KMS-11 (cell line): ENCODE measurements at regions not wholly inside any gene's neighbourhood (a gene's known extent, or its start where the extent isn't known, plus 50 kb on each side); places are given as distances from the start of the nearest gene placed in this dataset.

Experiments
- H2AFZ ChIP-seq: fragments of 200-600 bp; sonication (generic); 2 replicates; pipeline ENCODE4 v1.6.1; 2016; ENCODE audit warnings: antibody characterized with exemption, mixed run types, low read depth
- H3K27ac ChIP-seq: fragments of 200-600 bp; sonication (generic); 2 replicates; pipeline ENCODE4 v1.6.1; 2016; ENCODE audit warnings: mild to moderate bottlenecking, mixed run types
- H3K27me3 ChIP-seq: fragments of 200-600 bp; sonication (generic); 2 replicates; pipeline ENCODE4 v1.6.1; 2017; ENCODE audit warnings: mild to moderate bottlenecking, low read depth, mixed run types, moderate library complexity; ENCODE audit not compliant: insufficient read depth
- H3K36me3 ChIP-seq: fragments of 200-600 bp; sonication (generic); 2 replicates; pipeline ENCODE4 v1.6.1; 2017; ENCODE audit warnings: mild to moderate bottlenecking, mixed run types; ENCODE audit not compliant: insufficient read depth
- H3K4me1 ChIP-seq: fragments of 200-600 bp; sonication (generic); 2 replicates; pipeline ENCODE4 v1.6.1; 2016; ENCODE audit warnings: mild to moderate bottlenecking, low read depth, mixed run types; ENCODE audit not compliant: poor library complexity, severe bottlenecking
- H3K4me2 ChIP-seq: fragments of 200-600 bp; sonication (generic); 2 replicates; pipeline ENCODE4 v1.7.0; 2016; ENCODE audit warnings: mild to moderate bottlenecking, mixed run types
- H3K4me3 ChIP-seq: fragments of 200-600 bp; sonication (generic); IDR thresholded peaks from 2 replicates; pipeline ENCODE4 v1.6.1; 2017; ENCODE audit warnings: low read depth, low read length, mixed read lengths; ENCODE audit not compliant: insufficient read depth
- H3K79me2 ChIP-seq: fragments of 200-600 bp; sonication (generic); 2 replicates; pipeline ENCODE4 v1.6.1; 2016; ENCODE audit warnings: low read depth, mixed run types; ENCODE audit not compliant: insufficient read depth
- H3K9ac ChIP-seq: fragments of 200-600 bp; sonication (generic); 2 replicates; pipeline ENCODE4 v1.6.1; 2016; ENCODE audit warnings: mild to moderate bottlenecking, mixed run types
- H4K20me1 ChIP-seq: fragments of 200-600 bp; sonication (generic); 2 replicates; pipeline ENCODE4 v1.6.1; 2016; ENCODE audit warnings: mild to moderate bottlenecking, mixed run types; ENCODE audit not compliant: insufficient read depth
- TF ChIP-seq, protein P1 (sequence below): fragments of 200-600 bp; sonication (generic); conservative IDR thresholded peaks from 2 replicates; pipeline ENCODE4 v1.6.1; 2017; ENCODE audit warnings: low read depth, mild to moderate bottlenecking, antibody characterized with exemption, low read length, moderate library complexity, mixed read lengths

DNA sequence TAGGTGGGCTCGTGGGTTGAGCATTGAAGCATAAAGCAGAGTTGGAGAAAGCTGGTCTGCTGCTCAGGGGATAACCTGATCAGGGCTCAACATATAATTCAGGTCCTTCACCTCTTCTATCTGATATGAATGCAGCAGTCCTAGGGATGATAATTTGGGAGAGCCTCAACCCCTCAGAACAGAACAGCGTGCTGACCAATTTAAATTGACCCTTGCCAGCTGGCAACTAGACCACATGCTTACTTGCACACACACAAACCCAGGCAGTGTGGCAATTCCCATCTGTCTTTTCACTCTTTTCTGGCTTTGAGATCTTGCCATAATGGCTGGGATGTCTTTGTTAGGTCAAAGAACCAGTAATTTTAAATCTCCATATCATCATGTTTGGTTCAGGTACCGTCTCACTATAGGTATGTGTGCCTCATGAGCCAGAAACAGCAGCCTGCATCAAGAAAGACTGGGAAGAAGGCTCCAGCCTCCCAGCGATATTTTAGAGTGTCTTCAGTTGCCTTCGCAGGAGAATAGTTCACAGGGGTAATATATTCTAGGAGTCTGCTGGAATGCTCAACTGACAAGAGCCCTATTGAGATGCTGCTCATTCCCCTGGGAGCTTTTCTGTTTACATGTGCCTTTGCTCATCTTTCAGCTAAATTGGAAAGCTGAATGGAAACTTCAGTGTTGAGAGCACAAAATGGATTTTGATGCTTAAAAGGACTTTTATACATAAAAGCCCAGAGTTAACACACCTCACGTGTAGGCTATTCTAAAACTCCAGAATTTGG is 497.6 kb downstream of the RASEF start:
- Histone ChIP-seq H3K9ac (no peak overlapping the region), H3K4me1 (no peaks in the 10 kb centered on the region), H3K36me3 (no peaks in the 10 kb centered on the region), H3K4me3 (no peak overlapping the region), H3K4me2 (no peak overlapping the region), H3K79me2 (no peaks in the 10 kb centered on the region), H4K20me1 (no peaks in the 10 kb centered on the region), H3K27ac (no peak overlapping the region), H2AFZ (no peak overlapping the region), H3K27me3 (no peaks in the 10 kb centered on the region)
- TF ChIP-seq, protein P1, sequence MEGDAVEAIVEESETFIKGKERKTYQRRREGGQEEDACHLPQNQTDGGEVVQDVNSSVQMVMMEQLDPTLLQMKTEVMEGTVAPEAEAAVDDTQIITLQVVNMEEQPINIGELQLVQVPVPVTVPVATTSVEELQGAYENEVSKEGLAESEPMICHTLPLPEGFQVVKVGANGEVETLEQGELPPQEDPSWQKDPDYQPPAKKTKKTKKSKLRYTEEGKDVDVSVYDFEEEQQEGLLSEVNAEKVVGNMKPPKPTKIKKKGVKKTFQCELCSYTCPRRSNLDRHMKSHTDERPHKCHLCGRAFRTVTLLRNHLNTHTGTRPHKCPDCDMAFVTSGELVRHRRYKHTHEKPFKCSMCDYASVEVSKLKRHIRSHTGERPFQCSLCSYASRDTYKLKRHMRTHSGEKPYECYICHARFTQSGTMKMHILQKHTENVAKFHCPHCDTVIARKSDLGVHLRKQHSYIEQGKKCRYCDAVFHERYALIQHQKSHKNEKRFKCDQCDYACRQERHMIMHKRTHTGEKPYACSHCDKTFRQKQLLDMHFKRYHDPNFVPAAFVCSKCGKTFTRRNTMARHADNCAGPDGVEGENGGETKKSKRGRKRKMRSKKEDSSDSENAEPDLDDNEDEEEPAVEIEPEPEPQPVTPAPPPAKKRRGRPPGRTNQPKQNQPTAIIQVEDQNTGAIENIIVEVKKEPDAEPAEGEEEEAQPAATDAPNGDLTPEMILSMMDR, result no peak

- Histone ChIP-seq H3K27me3 (no peaks in the 10 kb centered on the region), H3K36me3 (no peaks in the 10 kb centered on the region), H3K4me2 (no peak overlapping the region), H4K20me1 (no peaks in the 10 kb centered on the region), H3K27ac (no peak overlapping the region), H3K4me3 (no peak overlapping the region), H2AFZ (no peak overlapping the region), H3K9ac (no peak overlapping the region), H3K79me2 (no peaks in the 10 kb centered on the region), H3K4me1 (no peaks in the 10 kb centered on the region)
- TF ChIP-seq, protein P1, result no peak
Observed at GRCh38 chr9:82567953-82568352, 495.0 kb downstream of the RASEF start.

GRCh38 chr9:82570226-82570625 is 492.7 kb downstream of the RASEF start:
- Histone ChIP-seq H3K79me2 (no peaks in the 10 kb centered on the region), H3K27ac (no peak overlapping the region), H3K9ac (no peak overlapping the region), H3K36me3 (no peaks in the 10 kb centered on the region), H3K4me3 (no peak overlapping the region), H3K4me2 (no peak overlapping the region), H4K20me1 (no peaks in the 10 kb centered on the region), H2AFZ (no peak overlapping the region), H3K27me3 (no peaks in the 10 kb centered on the region), H3K4me1 (no peaks in the 10 kb centered on the region)
- TF ChIP-seq, protein P1, result no peak

GRCh38 chr9:82571540-82571939 is 491.4 kb downstream of the RASEF start:
- Histone ChIP-seq H3K4me1 (no peaks in the 10 kb centered on the region), H3K27me3 (no peaks in the 10 kb centered on the region), H3K9ac (no peak overlapping the region), H3K4me3 (no peak overlapping the region), H3K4me2 (no peak overlapping the region), H3K79me2 (no peaks in the 10 kb centered on the region), H3K36me3 (no peaks in the 10 kb centered on the region), H3K27ac (no peak overlapping the region), H4K20me1 (no peaks in the 10 kb centered on the region), H2AFZ (no peak overlapping the region)
- TF ChIP-seq, protein P1, result no peak
